T-helper 9 cell (primary cell): ENCODE measurements at regions not wholly inside any gene's neighbourhood (a gene's known extent, or its start where the extent isn't known, plus 50 kb on each side); places are given as distances from the start of the nearest gene placed in this dataset.

Experiments used
- DNase-seq: peaks from one replicate; pipeline ENCODE4 v3.0.0-alpha.2; 2020

DNA sequence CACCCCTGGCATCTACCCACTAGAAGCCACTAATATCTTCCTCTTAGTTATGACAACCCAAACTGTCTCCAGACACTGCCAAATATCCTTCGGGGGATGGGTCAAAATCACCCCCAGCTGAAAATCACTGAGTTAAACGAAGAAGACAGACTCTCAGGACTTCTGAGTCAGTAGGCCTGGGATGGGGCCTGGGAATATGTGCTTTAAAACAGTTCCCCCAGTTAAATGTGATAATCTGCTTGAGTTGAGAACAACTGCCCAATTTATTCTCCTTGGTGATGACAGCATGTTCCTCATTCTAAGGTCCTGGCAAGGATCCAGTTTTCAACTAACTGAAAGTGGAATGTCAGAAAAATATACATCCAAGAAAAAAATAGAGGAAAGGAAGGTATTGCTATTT, 52.4 kb downstream of the CBLL2 start:
- no peak for DNase-seq

GRCh38 chrX:22329783-22330182, 57.1 kb downstream of the CBLL2 start:
- no peak for DNase-seq

- no peak for DNase-seq
These were observed 66.0 kb downstream of the CBLL2 start for GRCh38 chrX:22338740-22339139.

GRCh38 chrX:22339459-22339858, 66.7 kb downstream of the CBLL2 start:
- no peak for DNase-seq

GRCh38 chrX:22340022-22340616, 67.4 kb downstream of the CBLL2 start:
- DNase-seq: no peak

DNA sequence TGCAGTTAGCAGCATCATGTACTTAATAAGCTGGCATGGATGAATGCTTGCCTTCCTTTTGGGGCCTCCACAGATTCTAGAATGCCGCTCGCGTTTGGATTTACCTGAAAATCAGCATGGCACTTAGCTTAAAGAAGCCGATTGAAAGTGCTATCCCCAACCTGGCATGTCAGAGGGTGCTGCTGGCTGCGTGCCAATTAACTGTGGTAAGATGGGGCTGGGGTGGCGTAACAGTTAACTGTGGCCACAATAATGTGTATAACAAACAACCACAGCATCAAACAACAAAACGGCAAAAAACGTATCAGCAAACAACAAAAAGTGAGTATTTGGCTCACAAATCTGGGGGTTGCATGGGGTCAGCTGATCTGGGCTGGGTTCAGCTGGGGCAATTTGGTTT, 70.5 kb downstream of the CBLL2 start:
- DNase-seq: no peak

- DNase-seq: no peak
These were observed 73.2 kb downstream of the CBLL2 start for GRCh38 chrX:22345884-22346283.

- DNase-seq: no peak
These were observed 74.8 kb downstream of the CBLL2 start for GRCh38 chrX:22347491-22347890.

DNA sequence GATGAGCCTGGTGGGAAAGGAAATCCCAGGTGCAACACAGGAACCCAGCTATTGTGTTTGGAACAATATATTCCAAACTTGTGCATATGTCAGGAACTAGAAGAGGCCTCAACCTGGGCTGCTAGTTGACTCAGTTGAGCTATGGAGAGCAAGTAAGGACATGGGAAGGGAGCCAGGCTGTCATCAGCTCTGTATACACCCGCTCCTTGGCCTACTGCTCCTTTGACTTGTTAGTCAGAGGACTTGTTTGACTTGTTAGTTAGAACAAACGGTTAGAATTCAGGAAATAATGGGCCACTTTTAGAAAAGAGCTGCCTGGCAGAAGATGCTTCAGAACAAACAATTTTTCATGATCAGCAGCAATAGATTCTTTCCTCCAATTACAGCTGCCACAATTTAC, 76.4 kb downstream of the CBLL2 start:
- DNase-seq: no peak

DNA sequence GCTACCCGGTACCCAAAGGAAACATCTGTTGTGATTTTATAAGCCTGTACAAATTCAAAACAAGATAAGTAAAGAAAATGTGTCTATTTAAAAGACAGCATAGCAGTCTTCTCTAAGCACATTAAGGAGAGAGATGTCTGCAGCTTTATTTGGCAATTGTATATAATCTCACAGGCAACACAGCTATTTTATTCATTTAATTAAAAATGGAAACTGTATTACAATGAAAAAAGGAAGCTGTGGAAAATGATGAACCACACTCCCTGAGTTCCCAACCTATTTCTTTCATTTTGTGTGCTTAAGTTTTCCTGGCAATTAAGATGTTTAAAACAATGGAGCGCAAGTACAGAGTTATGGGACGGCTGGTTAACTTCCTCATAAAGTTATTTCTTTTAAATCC, 78.4 kb downstream of the CBLL2 start:
- DNase-seq: no peak

GRCh38 chrX:22351966-22352365, 79.3 kb downstream of the CBLL2 start:
- no peak for DNase-seq

DNA sequence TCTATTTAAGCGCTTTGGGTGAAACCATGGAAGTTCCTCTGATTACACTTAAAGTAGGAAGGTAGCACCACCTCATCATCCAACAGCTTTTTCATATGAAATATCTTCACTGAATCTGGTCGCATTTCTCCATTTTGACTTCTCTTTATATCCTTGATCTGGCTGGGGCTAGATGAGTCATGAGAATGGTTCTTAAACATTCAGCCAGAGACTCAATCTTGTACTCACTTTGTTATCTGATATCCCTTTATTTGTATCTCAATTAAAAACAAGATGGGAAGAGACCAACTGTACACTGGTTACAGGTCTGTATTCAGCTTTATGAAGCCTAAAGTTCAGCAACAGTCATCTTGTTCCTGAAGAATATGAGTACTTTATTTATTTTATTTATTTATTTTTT, 84.9 kb downstream of the CBLL2 start:
- no peak for DNase-seq

DNA sequence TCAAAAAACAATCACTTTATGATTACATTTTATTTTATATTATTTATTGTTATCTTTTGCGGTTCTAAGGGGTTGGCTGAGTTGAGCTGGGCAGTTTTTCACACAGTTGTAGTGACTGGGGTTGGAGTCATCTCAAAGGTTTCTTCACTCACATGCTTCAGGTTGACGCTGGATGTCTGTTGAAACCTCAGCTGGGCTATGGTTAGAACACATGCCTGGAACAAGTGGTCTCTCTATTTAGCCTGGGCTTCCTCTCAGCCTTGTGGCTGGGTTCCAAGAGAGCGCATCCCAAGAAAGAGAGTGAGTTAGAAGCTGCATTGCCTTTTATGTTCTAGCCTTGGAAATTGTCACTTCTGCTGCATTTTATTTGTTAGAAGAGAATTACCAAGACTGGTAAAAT, 87.4 kb downstream of the CBLL2 start:
- DNase-seq: no peak

DNA sequence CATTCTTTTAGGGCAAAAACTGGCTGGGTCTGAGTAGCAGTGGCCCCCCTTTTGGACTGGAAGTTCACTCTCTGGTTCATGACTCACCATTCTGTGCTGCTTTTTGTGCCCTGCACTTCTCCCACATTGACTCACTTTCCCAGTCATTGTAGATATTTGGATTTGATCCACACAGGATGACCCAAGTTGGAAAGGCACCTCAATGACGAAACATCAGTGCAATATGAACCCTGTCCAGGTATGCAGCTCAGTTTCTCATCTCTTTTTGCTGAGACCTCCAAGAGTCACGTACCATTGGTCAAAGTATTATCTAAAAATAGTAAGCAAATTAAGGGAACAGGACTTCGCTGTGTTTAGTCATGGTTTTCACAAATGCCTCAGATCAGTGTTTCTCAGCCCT, 92.7 kb downstream of the CBLL2 start:
- DNase-seq: no peak

DNA sequence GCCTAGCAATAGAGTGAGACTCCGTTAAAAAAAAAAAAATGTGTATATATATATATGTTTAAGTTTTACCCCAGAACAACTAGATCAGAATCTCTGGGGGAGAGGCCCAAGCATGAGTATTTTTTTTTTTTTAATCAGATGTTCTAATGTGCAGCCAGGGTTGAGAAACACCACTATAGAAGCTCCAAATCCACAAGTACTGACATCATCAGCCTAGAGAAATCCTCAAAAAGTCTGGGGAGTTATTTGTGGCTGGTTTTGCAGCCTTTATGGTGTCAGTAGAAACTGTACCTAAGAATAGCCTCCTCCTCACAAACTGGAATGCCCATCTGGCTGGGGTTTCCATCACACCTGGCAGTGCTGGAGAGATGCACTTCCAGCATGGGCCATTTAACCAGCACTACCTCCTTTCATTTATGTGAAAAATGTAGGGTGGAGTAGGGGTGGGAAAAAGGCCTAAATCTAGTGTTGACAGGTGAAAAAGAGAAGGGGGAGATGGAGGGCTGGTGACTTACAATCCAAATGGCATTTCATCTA, 93.5 kb downstream of the CBLL2 start:
- no peak for DNase-seq

DNA sequence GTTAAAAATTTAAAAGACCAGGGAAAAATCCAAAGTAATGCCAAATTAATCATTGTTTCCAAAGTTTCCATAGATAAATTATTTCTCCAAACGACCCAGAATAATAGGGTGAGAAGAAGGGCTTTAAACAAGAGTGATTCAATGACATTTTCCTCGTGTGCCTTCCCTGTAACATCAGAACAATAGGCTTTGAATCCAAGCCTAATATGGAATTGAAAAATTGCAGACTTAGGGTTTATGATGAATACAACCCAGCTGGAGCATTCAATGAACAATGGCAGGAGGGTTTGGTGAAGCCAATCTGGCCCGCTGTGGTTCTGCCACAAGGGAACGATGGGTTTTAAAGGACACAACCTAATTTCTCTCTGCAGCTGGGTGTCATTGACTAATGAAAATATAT, 94.2 kb downstream of the CBLL2 start:
- no peak for DNase-seq

DNA sequence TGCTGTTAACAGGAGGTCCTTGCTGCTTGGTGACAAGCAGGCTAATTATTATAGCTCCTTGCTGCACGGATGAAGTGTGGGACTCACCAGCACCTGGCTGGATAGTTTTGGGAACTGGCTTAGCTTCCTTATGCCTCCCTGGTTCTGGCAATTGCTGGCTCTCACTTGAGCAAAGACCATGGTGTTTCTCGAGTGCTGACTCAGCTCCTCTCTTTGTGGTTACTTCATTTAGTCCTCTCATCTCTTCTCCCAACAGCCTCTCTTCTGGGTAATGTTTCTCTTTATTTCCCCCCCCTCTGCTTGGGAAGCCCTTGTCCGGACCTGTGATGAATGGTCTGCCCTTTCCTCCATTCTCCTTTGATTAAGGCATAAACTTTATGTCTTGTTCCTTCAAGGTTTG, 100.4 kb downstream of the CBLL2 start:
- no peak for DNase-seq

- DNase-seq: no peak
These were observed 101.1 kb downstream of the CBLL2 start for GRCh38 chrX:22373766-22374165.

DNA sequence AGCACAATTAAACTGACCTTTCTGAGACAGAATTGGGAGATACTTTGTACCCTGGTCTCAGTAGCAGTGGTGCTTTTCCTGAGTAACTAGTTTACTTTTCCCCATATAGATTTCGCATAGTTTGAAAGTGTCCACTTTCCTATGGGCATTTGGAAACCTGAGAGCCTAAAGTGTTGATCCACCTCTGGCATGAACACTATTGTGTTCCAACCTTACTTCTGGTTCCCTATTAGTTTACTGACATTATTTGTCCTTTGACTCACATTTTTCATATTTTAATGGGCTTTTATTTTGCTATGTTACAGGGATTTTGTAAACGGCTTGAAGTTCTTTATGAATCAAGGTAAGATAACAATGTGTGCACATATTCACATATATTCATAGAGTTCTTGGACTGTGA, 103.7 kb downstream of the CBLL2 start:
- DNase-seq: no peak

DNA sequence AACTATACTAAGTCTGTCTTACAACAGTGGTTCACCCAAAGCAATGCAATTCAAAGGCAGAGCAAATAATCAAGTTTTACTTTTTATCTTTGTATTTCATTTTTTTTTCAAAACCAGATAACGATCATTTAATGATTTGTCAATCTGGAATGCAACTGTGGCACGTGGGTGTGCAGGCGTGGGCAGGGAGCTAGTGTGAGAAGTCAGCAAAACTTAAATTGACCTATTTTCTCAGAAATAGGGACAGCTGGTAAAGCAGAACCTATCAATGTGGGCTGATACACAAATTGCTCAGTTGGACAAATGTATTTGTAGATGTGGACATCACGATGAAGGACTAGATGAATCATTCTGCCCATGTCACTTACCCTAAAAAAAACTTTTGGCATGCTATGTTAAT, 105.6 kb downstream of the CBLL2 start:
- no peak for DNase-seq

GRCh38 chrX:22383988-22384387, 111.3 kb downstream of the CBLL2 start:
- no peak for DNase-seq

GRCh38 chrX:22389556-22390179, 117.0 kb downstream of the CBLL2 start:
- DNase-seq: no peak

GRCh38 chrX:22392133-22392948, 119.6 kb downstream of the CBLL2 start:
- DNase-seq: no peak

DNA sequence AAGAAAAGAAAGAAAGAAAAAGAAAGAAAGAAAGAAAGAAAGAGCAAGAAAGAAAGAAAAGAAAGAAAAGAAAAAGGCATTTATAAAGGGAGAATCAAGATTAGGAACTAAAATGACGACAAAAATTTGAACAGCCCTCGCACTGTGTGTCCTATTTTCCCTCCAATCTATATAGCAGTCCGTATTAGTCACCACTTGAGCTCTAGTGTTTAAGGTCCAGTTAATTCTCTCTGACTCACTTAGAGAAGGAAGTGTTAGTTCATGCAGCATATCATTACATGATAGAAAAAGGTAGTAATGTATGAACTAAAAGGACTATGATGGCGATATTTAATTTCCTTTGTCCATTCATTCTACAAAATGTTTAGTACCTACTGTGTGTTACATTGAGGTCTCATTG, 122.7 kb downstream of the CBLL2 start:
- no peak for DNase-seq
